ENCODE measurements at regions not wholly inside any gene's neighbourhood (a gene's known extent, or its start where the extent isn't known, plus 50 kb on each side); places are given as distances from the start of the nearest gene placed in this dataset.

GRCh38 chr5:79868163-79868670 lies 122.8 kb downstream of the MTX3 start:
- Mint-ChIP-seq H3K4me1 (peaks cover 9% of the 10 kb centered on the region), H3K36me3 (no peaks in the 10 kb centered on the region), H3K27ac (no peak overlapping the region), H3K9me3 (no peaks in the 10 kb centered on the region), H3K27me3 (ENCODE audit: low read depth) (peaks cover 63% of the 10 kb centered on the region), H3K4me3 (no peak overlapping the region)
- DNase-seq (ENCODE audit: low spot score in 2 of 2, unreplicated experiment in 2 of 2), result no peak
- no peak for TF ChIP-seq CTCF (IDR thresholded peaks at IDR 0.05; ENCODE audit: unreplicated experiment)

GRCh38 chr5:79865579-79865978 lies 125.5 kb downstream of the MTX3 start:
- no peaks in the 10 kb centered on the region for H3K4me1 Mint-ChIP-seq
- peaks cover 60% of the 10 kb centered on the region for H3K27me3 Mint-ChIP-seq (ENCODE audit: low read depth)
- H3K36me3 Mint-ChIP-seq, result no peaks in the 10 kb centered on the region
- no peak for DNase-seq (ENCODE audit: low spot score in 2 of 2, unreplicated experiment in 2 of 2)
- no peak overlapping the region for H3K4me3 Mint-ChIP-seq
- TF ChIP-seq CTCF (IDR thresholded peaks at IDR 0.05; ENCODE audit: unreplicated experiment), result no peak
- H3K27ac Mint-ChIP-seq, result no peak overlapping the region
- no peaks in the 10 kb centered on the region for H3K9me3 Mint-ChIP-seq

GRCh38 chr5:79864364-79864763 lies 126.7 kb downstream of the MTX3 start:
- Mint-ChIP-seq H3K36me3 (no peaks in the 10 kb centered on the region), H3K4me3 (no peak overlapping the region), H3K4me1 (no peaks in the 10 kb centered on the region), H3K27me3 (ENCODE audit: low read depth) (peaks cover 60% of the 10 kb centered on the region), H3K9me3 (no peaks in the 10 kb centered on the region), H3K27ac (no peak overlapping the region)
- no peak for DNase-seq (ENCODE audit: low spot score in 2 of 2, unreplicated experiment in 2 of 2)
- TF ChIP-seq CTCF (IDR thresholded peaks at IDR 0.05; ENCODE audit: unreplicated experiment), result no peak

GRCh38 chr5:79859588-79859987 lies 131.5 kb downstream of the MTX3 start:
- no peaks in the 10 kb centered on the region for H3K36me3 Mint-ChIP-seq
- no peak for DNase-seq (ENCODE audit: low spot score in 2 of 2, unreplicated experiment in 2 of 2)
- H3K4me1 Mint-ChIP-seq, result no peaks in the 10 kb centered on the region
- no peaks in the 10 kb centered on the region for H3K9me3 Mint-ChIP-seq
- no peak for TF ChIP-seq CTCF (IDR thresholded peaks at IDR 0.05; ENCODE audit: unreplicated experiment)
- peaks cover 39% of the 10 kb centered on the region for H3K27me3 Mint-ChIP-seq (ENCODE audit: low read depth)
- no peak overlapping the region for H3K4me3 Mint-ChIP-seq
- H3K27ac Mint-ChIP-seq, result no peak overlapping the region

GRCh38 chr5:79858410-79858723 lies 132.7 kb downstream of the MTX3 start:
- peak; percentile 53 for TF ChIP-seq CTCF (IDR thresholded peaks at IDR 0.05; ENCODE audit: unreplicated experiment)
- Mint-ChIP-seq H3K4me1 (no peaks in the 10 kb centered on the region), H3K27ac (no peak overlapping the region), H3K4me3 (no peak overlapping the region), H3K36me3 (no peaks in the 10 kb centered on the region), H3K27me3 (ENCODE audit: low read depth) (peaks cover 43% of the 10 kb centered on the region), H3K9me3 (no peaks in the 10 kb centered on the region)
- DNase-seq (ENCODE audit: low spot score in 2 of 2, unreplicated experiment in 2 of 2), result no peak

Measured in mesothelial cell of epicardium (in vitro differentiated cells).